ENCODE measurements at regions not wholly inside any gene's neighbourhood (a gene's known extent, or its start where the extent isn't known, plus 50 kb on each side); places are given as distances from the start of the nearest gene placed in this dataset.
A peak's percentile ranks its signal among the peaks of the same experiment; 100 is the strongest.

GRCh38 chr11:27783701-27784355, 83.6 kb upstream of the BDNF start:
- no peak overlapping the region for H3K4me3 ChIP-seq (ENCODE audit: control insufficient read depth, low read depth, low read length)
- peak; percentile 14 for DNase-seq (ENCODE audit: low read depth)
- no peak for TF ChIP-seq CTCF (conservative IDR thresholded peaks at IDR 0.05; ENCODE audit: control insufficient read depth, insufficient read depth, low read depth, low read length)

DNA sequence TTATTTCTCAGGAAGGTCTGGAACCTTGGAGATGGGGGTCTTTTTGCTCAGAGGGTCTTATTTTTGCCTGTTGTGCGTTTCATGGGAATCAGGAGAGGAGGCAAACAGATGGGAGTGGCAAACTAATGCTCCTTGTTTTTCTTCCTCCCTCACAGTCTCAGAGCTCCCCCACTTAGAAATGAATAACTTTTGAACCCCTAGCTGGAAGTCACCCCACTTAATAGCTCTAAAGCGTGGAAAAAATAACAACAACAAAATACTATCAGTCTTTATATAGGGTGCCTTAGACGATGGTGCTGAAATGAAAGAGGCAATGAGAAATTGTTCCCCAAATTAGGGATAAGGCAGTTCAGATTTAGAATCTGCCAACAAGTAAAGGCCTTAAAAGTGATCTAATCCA, 76.8 kb upstream of the BDNF start:
- TF ChIP-seq CTCF (conservative IDR thresholded peaks at IDR 0.05; ENCODE audit: control insufficient read depth, insufficient read depth, low read depth, low read length): no peak
- no peak for DNase-seq (ENCODE audit: low read depth)
- no peak overlapping the region for H3K4me3 ChIP-seq (ENCODE audit: control insufficient read depth, low read depth, low read length)

DNA sequence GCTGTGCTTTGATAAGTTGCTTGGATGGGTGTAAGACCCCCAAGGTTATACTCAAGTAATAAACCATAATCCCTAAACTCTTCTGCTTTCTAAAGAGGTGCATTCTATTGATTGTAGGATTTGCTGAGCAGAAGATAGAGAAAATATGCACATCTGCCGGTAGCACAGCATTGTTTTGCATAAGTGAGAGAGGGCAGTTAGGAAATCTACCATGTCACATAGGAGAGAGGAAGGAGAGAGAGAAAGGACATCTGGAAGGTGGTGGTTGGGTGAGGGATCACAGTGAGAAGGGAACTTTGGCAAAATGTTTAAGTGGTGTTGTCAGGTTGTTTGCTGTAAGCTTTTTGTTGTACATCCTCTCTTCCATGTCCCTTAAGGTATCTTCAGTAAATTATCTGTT, 73.6 kb upstream of the BDNF start:
- DNase-seq (ENCODE audit: low read depth): no peak
- TF ChIP-seq CTCF (conservative IDR thresholded peaks at IDR 0.05; ENCODE audit: control insufficient read depth, insufficient read depth, low read depth, low read length): no peak
- no peak overlapping the region for H3K4me3 ChIP-seq (ENCODE audit: control insufficient read depth, low read depth, low read length)

DNA sequence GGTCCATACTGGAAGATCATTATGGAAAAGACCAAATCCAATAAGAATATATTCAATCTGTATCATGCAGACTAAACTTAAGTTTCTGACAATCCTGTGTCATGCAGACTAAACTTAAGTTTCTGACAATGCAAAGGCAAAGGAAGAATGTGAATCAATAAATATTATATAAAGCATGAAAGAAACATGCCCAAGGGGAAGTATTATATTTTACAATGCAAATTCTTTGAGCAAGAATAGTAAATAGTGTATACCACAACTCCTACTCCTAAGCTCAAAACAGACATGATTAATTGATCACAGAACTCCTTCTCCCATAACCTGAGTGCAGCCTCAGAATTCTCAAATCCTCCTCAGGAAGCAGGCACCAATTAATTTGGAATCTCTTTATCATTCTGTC, 71.3 kb upstream of the BDNF start:
- no peak for TF ChIP-seq CTCF (conservative IDR thresholded peaks at IDR 0.05; ENCODE audit: control insufficient read depth, insufficient read depth, low read depth, low read length)
- no peak overlapping the region for H3K4me3 ChIP-seq (ENCODE audit: control insufficient read depth, low read depth, low read length)
- DNase-seq (ENCODE audit: low read depth): no peak

DNA sequence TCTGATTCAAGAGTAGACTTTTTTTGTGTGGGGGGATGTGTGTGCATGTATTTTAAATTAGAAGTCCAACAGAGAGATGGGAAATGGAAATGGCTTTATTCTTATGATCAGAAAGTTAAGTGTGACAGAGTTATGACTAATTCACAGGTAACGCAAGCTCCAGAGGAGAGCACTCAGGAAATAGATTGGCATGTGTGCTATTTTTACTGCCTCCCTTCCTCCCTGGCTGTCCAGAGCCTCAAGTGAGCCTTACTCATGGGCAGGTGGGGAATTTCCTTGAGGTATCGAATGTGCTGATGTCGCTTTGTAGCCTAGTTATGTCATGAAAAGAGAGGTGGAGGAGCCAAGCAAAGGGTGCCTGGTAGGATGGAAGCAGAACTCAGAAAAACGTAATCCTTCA, 70.3 kb upstream of the BDNF start:
- no peak for DNase-seq (ENCODE audit: low read depth)
- TF ChIP-seq CTCF (conservative IDR thresholded peaks at IDR 0.05; ENCODE audit: control insufficient read depth, insufficient read depth, low read depth, low read length): no peak
- no peak overlapping the region for H3K4me3 ChIP-seq (ENCODE audit: control insufficient read depth, low read depth, low read length)

DNA sequence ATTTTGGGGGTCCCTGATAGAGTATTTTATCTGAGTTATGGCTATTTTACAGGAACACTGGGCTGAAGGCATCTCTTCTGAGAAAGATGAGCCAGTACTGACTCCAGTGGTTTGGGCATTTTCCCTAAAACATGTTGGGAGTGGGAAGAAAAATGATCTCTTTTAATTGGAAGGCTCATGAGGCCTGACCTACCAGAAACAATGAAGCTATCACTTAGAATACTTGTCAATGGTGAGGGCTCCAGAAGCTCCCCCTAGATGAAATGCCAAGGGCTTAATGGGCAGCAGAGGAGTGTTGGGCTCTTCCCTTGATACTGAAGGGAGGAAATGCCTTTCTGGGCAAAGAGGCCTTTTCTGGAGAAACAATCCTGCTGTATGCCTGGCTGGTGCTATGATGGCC, 63.5 kb upstream of the BDNF start:
- no peak for TF ChIP-seq CTCF (conservative IDR thresholded peaks at IDR 0.05; ENCODE audit: control insufficient read depth, insufficient read depth, low read depth, low read length)
- no peak for DNase-seq (ENCODE audit: low read depth)
- H3K4me3 ChIP-seq (ENCODE audit: control insufficient read depth, low read depth, low read length): no peak overlapping the region

DNA sequence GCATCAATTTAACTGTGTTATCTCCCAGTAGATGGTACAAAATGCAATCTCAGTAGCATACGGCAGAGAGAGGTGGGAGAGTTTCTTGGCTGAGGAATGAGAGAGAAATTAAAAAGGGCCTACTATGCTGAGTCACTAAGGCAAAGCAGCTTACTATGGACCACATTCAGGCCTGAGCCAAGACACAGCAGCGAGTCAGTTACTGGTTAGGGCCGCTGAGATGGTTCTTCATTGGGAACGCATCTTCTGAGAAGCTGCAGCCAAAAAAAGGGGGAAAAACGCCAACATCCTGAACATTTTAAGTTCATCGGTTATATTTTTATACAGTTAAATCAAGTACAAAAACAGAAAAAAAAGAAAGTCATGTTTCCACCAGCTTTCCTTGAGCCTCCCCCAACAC, 61.1 kb upstream of the BDNF start:
- H3K4me3 ChIP-seq (ENCODE audit: control insufficient read depth, low read depth, low read length): no peak overlapping the region
- TF ChIP-seq CTCF (conservative IDR thresholded peaks at IDR 0.05; ENCODE audit: control insufficient read depth, insufficient read depth, low read depth, low read length): no peak
- no peak for DNase-seq (ENCODE audit: low read depth)

Data from fibroblast of mammary gland (primary cell).